ENCODE measurements at regions not wholly inside any gene's neighbourhood (a gene's known extent, or its start where the extent isn't known, plus 50 kb on each side); places are given as distances from the start of the nearest gene placed in this dataset.

- no peak for TF ChIP-seq CTCF (conservative IDR thresholded peaks at IDR 0.05; ENCODE audit: low read depth, low read length)
- no peak for TF ChIP-seq EZH2 (IDR thresholded peaks at IDR 0.05; ENCODE audit: low read length, unreplicated experiment)
These were observed 1005.5 kb downstream of the KCNMA1 start for GRCh38 chr10:76631884-76632766.
